ENCODE measurements at regions not wholly inside any gene's neighbourhood (a gene's known extent, or its start where the extent isn't known, plus 50 kb on each side); places are given as distances from the start of the nearest gene placed in this dataset.

GRCh38 chr1:5559078-5559477 is 433.1 kb downstream of the NPHP4 start:
- POLR2A ChIA-PET = no interaction called here
- DNase-seq (ENCODE audit: low spot score) (no peak), ATAC-seq (no peak)
- H3K36me3 Mint-ChIP-seq = peaks cover 64% of the 10 kb centered on the region
- H3K9me3 Mint-ChIP-seq = peaks cover 77% of the 10 kb centered on the region
- CTCF ChIA-PET = no interaction called here
- no peak overlapping the region for H3K4me3 Mint-ChIP-seq
- TF ChIP-seq TP53 (CRISPR knock-in tag; IDR thresholded peaks at IDR 0.05) = no peak
- TF ChIP-seq GTF2I (CRISPR knock-in tag; conservative IDR thresholded peaks at IDR 0.05) = no peak
- no peak for TF ChIP-seq PRDM15 (CRISPR knock-in tag; IDR thresholded peaks at IDR 0.05)
- no peak for TF ChIP-seq ATF6 (CRISPR knock-in tag; IDR thresholded peaks at IDR 0.05)
- TF ChIP-seq FOXK1 (CRISPR knock-in tag; IDR thresholded peaks at IDR 0.05) = no peak
- no peak for TF ChIP-seq PREB (CRISPR knock-in tag; IDR thresholded peaks at IDR 0.05; ENCODE audit: borderline replicate concordance)
- TF ChIP-seq ZNF138 (CRISPR knock-in tag; conservative IDR thresholded peaks at IDR 0.05) = no peak
- no peak for TF ChIP-seq E2F1 (CRISPR knock-in tag; IDR thresholded peaks at IDR 0.05)
- no peak for TF ChIP-seq SP1 (CRISPR knock-in tag; conservative IDR thresholded peaks at IDR 0.05)
- no peak for TF ChIP-seq HMGXB4 (CRISPR knock-in tag; IDR thresholded peaks at IDR 0.05)
- TF ChIP-seq ZSCAN18 (CRISPR knock-in tag; IDR thresholded peaks at IDR 0.05) = no peak
- no peaks in the 10 kb centered on the region for H3K4me1 Mint-ChIP-seq
- no peak overlapping the region for H3K27ac Mint-ChIP-seq
- peaks cover 9% of the 10 kb centered on the region for H3K27me3 Mint-ChIP-seq (ENCODE audit: low read depth)

GRCh38 chr1:5555853-5556252 is 436.4 kb downstream of the NPHP4 start:
- Mint-ChIP-seq H3K27ac (no peak overlapping the region), H3K27me3 (ENCODE audit: low read depth) (peaks cover 11% of the 10 kb centered on the region), H3K36me3 (peaks cover 67% of the 10 kb centered on the region), H3K4me1 (no peaks in the 10 kb centered on the region), H3K9me3 (peaks cover 83% of the 10 kb centered on the region), H3K4me3 (no peak overlapping the region)
- DNase-seq (ENCODE audit: low spot score) (no peak), ATAC-seq (no peak)
- ChIA-PET POLR2A (no interaction called here), CTCF (no interaction called here)
- TF ChIP-seq AFF4 (CRISPR knock-in tag; IDR thresholded peaks at IDR 0.05; ENCODE audit: borderline replicate concordance) (no peak), ZNF219 (CRISPR knock-in tag; IDR thresholded peaks at IDR 0.05; ENCODE audit: borderline replicate concordance) (no peak), ZNF532 (CRISPR knock-in tag; IDR thresholded peaks at IDR 0.05; ENCODE audit: borderline replicate concordance) (no peak)

Data from WTC11 (cell line).